HCT116 (cell line): ENCODE measurements at regions not wholly inside any gene's neighbourhood (a gene's known extent, or its start where the extent isn't known, plus 50 kb on each side); places are given as distances from the start of the nearest gene placed in this dataset.

Experiments
- CEBPB ChIP-seq: IDR thresholded peaks from 2 replicates; pipeline ENCODE4 v1.6.1; 2012; ENCODE audit warnings: low read depth
- EGR1 ChIP-seq: IDR thresholded peaks from 2 replicates; pipeline ENCODE4 v1.6.1; 2012; ENCODE audit warnings: low read depth
- EZH2phosphoT487 ChIP-seq: fragments of 200-600 bp; IDR thresholded peaks from 2 replicates; pipeline ENCODE4 v1.6.1; 2018; ENCODE audit warnings: antibody characterized with exemption, borderline replicate concordance
- JUND ChIP-seq: IDR thresholded peaks from 2 replicates; pipeline ENCODE4 v1.6.1; 2012
- POLR2A ChIP-seq: IDR thresholded peaks from 2 replicates; pipeline ENCODE4 v1.7.0; 2011; ENCODE audit warnings: borderline replicate concordance; ENCODE audit not compliant: insufficient read depth, insufficient read length; ENCODE audit errors: extremely low read depth
- POLR2AphosphoS5 ChIP-seq: IDR thresholded peaks from 2 replicates; pipeline ENCODE4 v1.6.1; 2011; ENCODE audit warnings: mild to moderate bottlenecking, low read depth, low read length, moderate library complexity
- SP1 ChIP-seq: IDR thresholded peaks from 2 replicates; pipeline ENCODE4 v1.6.1; 2012; ENCODE audit warnings: low read depth
- SRF ChIP-seq: IDR thresholded peaks from 2 replicates; pipeline ENCODE4 v1.6.1; 2012; ENCODE audit warnings: low read depth
- YY1 ChIP-seq: IDR thresholded peaks from 2 replicates; pipeline ENCODE4 v1.6.1; 2011; ENCODE audit warnings: low read length, low read depth, moderate library complexity, mild to moderate bottlenecking; ENCODE audit not compliant: insufficient replicate concordance; ENCODE audit errors: extremely low read depth
- TF ChIP-seq, protein P1 (sequence below), 3 experiments: fragments of 200-600 bp in 1 of 3; sonication (generic) in 1 of 3; IDR thresholded peaks in 2 of 3; conservative IDR thresholded peaks in 1 of 3; 2 replicates each; pipeline ENCODE4 v1.5.1; 2012 to 2017; ENCODE audit warnings: low read depth in 2 of 3, low read length in 2 of 3, antibody characterized with exemption in 1 of 3, borderline replicate concordance in 1 of 3, control low read depth in 1 of 3, mild to moderate bottlenecking in 1 of 3, mixed read lengths in 1 of 3, mixed run types in 1 of 3, moderate library complexity in 1 of 3; ENCODE audit not compliant: insufficient read depth in 1 of 3

DNA sequence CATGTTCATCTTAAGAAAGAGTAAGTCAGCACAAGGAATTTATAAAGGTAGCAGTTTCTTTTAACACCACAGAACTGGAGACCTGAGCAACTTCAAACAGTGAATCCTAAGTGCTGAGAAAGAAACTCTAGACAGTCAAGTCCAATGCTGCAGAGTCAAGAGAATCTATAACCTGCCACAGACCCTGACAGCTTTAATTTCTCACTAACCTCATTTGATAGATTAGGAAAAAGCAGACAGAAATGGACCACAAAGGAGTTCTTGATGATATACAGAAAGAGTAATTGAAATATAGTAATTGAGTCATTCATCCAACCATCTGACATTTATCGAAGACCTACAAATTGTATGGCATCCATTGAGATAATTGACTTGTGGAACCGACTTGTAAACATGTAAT, 847.0 kb downstream of the SORCS1 start:
- TF ChIP-seq SP1, result no peak
- TF ChIP-seq, protein P1, sequence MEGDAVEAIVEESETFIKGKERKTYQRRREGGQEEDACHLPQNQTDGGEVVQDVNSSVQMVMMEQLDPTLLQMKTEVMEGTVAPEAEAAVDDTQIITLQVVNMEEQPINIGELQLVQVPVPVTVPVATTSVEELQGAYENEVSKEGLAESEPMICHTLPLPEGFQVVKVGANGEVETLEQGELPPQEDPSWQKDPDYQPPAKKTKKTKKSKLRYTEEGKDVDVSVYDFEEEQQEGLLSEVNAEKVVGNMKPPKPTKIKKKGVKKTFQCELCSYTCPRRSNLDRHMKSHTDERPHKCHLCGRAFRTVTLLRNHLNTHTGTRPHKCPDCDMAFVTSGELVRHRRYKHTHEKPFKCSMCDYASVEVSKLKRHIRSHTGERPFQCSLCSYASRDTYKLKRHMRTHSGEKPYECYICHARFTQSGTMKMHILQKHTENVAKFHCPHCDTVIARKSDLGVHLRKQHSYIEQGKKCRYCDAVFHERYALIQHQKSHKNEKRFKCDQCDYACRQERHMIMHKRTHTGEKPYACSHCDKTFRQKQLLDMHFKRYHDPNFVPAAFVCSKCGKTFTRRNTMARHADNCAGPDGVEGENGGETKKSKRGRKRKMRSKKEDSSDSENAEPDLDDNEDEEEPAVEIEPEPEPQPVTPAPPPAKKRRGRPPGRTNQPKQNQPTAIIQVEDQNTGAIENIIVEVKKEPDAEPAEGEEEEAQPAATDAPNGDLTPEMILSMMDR (IDR thresholded peaks at IDR 0.05 in 2 of 3, conservative IDR thresholded peaks at IDR 0.05 in 1 of 3; ENCODE audit: borderline replicate concordance in 1 of 3, insufficient read depth in 1 of 3, low read depth in 2 of 3, low read length in 2 of 3), result no peak
- TF ChIP-seq POLR2AphosphoS5, result no peak
- no peak for TF ChIP-seq JUND
- no peak for TF ChIP-seq POLR2A
- TF ChIP-seq EZH2phosphoT487, result no peak
- TF ChIP-seq YY1, result no peak
- TF ChIP-seq EGR1, result no peak
- TF ChIP-seq SRF, result no peak
- no peak for TF ChIP-seq CEBPB
